GM12873 (cell line): ENCODE measurements at regions not wholly inside any gene's neighbourhood (a gene's known extent, or its start where the extent isn't known, plus 50 kb on each side); places are given as distances from the start of the nearest gene placed in this dataset.

Source experiments
- CTCF ChIP-seq: IDR thresholded peaks from 2 replicates; pipeline ENCODE4 v1.5.1; 2012; ENCODE audit warnings: low read depth, mild to moderate bottlenecking, moderate library complexity, low read length, control low read depth; ENCODE audit not compliant: insufficient read depth; ENCODE audit errors: missing control alignments

DNA sequence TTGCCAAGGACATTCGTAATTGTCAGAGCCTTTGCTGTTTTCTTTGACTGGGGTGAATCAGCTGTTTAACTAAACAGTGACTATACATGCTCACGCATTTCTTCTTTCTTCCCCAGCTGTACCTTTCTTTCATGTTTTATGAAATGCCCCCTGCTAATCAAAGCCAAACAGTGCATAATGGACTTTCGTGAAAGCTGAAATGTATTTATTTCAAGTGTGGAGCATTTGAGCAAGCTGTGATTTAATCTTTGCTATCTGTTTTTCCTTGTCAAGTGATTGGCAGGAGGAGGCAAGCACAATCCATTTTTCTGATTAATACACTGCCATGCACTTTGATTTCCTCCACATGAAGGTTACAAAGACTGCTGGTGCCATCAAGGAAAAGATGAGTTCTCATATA is 831.7 kb upstream of the SPRY2 start:
- no peak for TF ChIP-seq CTCF

GRCh38 chr13:81171065-81171647 is 830.2 kb upstream of the SPRY2 start:
- peak; percentile 21 for TF ChIP-seq CTCF

GRCh38 chr13:81153478-81153877 is 812.6 kb upstream of the SPRY2 start:
- no peak for TF ChIP-seq CTCF

DNA sequence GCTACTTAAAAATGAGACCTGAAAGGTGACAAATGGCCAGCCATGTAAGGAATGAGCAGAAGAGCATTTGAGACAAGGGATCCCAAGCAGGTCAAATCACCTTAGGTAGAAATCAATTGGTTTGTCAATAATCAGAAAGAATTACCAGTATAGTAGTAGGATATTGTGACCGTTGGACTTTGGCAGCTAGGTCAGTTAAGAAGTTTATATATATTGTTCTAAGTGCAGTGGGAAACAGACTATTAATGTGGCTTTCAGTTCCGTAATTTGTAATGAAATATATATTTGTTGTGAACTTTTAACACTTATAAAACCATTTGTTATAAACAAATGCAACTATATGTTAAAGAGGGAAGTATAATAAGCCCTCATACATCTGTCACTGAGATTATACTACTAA is 807.9 kb upstream of the SPRY2 start:
- TF ChIP-seq CTCF = no peak

GRCh38 chr13:81142306-81142999 is 801.5 kb upstream of the SPRY2 start:
- TF ChIP-seq CTCF = peak; percentile 1

- TF ChIP-seq CTCF = no peak
Measured at GRCh38 chr13:81140675-81141074, 799.7 kb upstream of the SPRY2 start.

DNA sequence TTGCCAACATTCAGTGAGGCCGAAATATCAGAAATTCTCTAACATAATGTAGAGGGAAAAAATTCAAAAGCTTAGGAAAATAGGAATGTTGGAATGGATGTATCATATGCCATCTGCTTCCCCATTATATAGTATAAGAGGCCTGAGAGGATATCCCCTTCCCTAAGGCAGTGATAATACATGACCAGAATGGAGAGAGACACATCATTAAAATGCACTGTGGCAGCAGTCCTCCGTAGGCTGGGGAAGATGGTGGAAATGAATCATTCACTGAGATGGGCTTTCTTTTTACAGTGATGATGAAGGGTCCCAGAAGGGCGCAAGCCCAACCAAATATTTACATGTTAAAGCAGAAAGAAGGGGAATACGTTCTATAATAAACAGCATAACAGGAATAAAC is 799.1 kb upstream of the SPRY2 start:
- no peak for TF ChIP-seq CTCF
